ENCODE measurements at regions not wholly inside any gene's neighbourhood (a gene's known extent, or its start where the extent isn't known, plus 50 kb on each side); places are given as distances from the start of the nearest gene placed in this dataset.

- 88% methylated on average over 1 of the region's 3 CpGs for WGBS (ENCODE audit: insufficient coverage)
- H3K27ac ChIP-seq (ENCODE audit: low read depth in 1 of 2, low read length in 2 of 2) = no peak overlapping the region
- H3K4me1 Mint-ChIP-seq = no peaks in the 10 kb centered on the region
These were observed 52.8 kb upstream of the XPA start for GRCh38 chr9:97749928-97750327.

GRCh38 chr9:97751531-97751930 is 54.4 kb upstream of the XPA start:
- peaks cover 0 to 4% (median 0%) of the 10 kb centered on the region in 7 donors for H3K9me3 Mint-ChIP-seq

More at GRCh38 chr9:97749928-97750327, 52.8 kb upstream of the XPA start:
- Histone ChIP-seq H3K4me2 (replicated peaks; ENCODE audit: extremely low read depth, low read length, poor library complexity, severe bottlenecking) (no peak overlapping the region), H3K9ac (ENCODE audit: insufficient read depth, low read length, poor library complexity, severe bottlenecking) (no peak overlapping the region), H3K4me1 (ENCODE audit: control insufficient read depth in 1 of 2, insufficient read depth in 2 of 2, low read length in 2 of 2) (no peaks in the 10 kb centered on the region), H3K4me3 (replicated peaks in 1 of 3; ENCODE audit: low read depth in 2 of 3, low read length in 3 of 3) (no peak overlapping the region), H2AFZ (ENCODE audit: insufficient read depth, low read depth, low read length, poor library complexity, severe bottlenecking) (no peak overlapping the region), H3K27me3 (ENCODE audit: control insufficient read depth in 2 of 2, insufficient read depth in 2 of 2, low read length in 2 of 2) (peaks cover 3 to 12% of the 10 kb centered on the region in 2 donors), H3K79me2 (ENCODE audit: insufficient read depth, low read length) (no peaks in the 10 kb centered on the region), H3K36me3 (replicated peaks in 1 of 2; ENCODE audit: control insufficient read depth in 1 of 2, insufficient read depth in 2 of 2, low read length in 2 of 2) (no peaks in the 10 kb centered on the region), H3K9me3 (replicated peaks in 1 of 2; ENCODE audit: control insufficient read depth in 1 of 2, insufficient read depth in 1 of 2, low read length in 2 of 2) (no peaks in the 10 kb centered on the region), H4K20me1 (ENCODE audit: insufficient read depth, low read length) (no peaks in the 10 kb centered on the region)
- no peak for DNase-seq
- H3K27me3 Mint-ChIP-seq (ENCODE audit: low read depth in 3 of 3) = peaks cover 12 to 15% (median 14%) of the 10 kb centered on the region in 3 donors
- H3K9me3 Mint-ChIP-seq = peaks cover 0 to 5% (median 0%) of the 10 kb centered on the region in 7 donors
- intact Hi-C loops (cut with micrococcal nuclease) = no loop called here
- H3K27ac Mint-ChIP-seq = no peak overlapping the region
- no peaks in the 10 kb centered on the region for H3K36me3 Mint-ChIP-seq
- TF ChIP-seq CTCF (IDR thresholded peaks at IDR 0.05) = no peak
- no peak overlapping the region for H3K4me3 Mint-ChIP-seq

More at GRCh38 chr9:97751531-97751930, 54.4 kb upstream of the XPA start:
- H4K20me1 ChIP-seq (ENCODE audit: insufficient read depth, low read length) = no peaks in the 10 kb centered on the region
- no peak for TF ChIP-seq CTCF (IDR thresholded peaks at IDR 0.05)
- Mint-ChIP-seq H3K36me3 (no peaks in the 10 kb centered on the region), H3K27me3 (ENCODE audit: low read depth in 3 of 3) (peaks cover 7 to 13% (median 8%) of the 10 kb centered on the region in 3 donors), H3K4me3 (no peak overlapping the region), H3K27ac (no peak overlapping the region), H3K4me1 (no peaks in the 10 kb centered on the region)
- no peak overlapping the region for H3K27ac ChIP-seq (ENCODE audit: low read depth in 1 of 2, low read length in 2 of 2)
- H3K9me3 ChIP-seq (replicated peaks in 1 of 2; ENCODE audit: control insufficient read depth in 1 of 2, insufficient read depth in 1 of 2, low read length in 2 of 2) = no peaks in the 10 kb centered on the region
- H3K36me3 ChIP-seq (replicated peaks in 1 of 2; ENCODE audit: control insufficient read depth in 1 of 2, insufficient read depth in 2 of 2, low read length in 2 of 2) = no peaks in the 10 kb centered on the region
- no peak for DNase-seq
- peaks cover 0 to 3% of the 10 kb centered on the region in 2 donors for H3K27me3 ChIP-seq (ENCODE audit: control insufficient read depth in 2 of 2, insufficient read depth in 2 of 2, low read length in 2 of 2)
- no peak overlapping the region for H3K9ac ChIP-seq (ENCODE audit: insufficient read depth, low read length, poor library complexity, severe bottlenecking)
- no peak overlapping the region for H3K4me3 ChIP-seq (replicated peaks in 1 of 3; ENCODE audit: low read depth in 2 of 3, low read length in 3 of 3)
- no peak overlapping the region for H2AFZ ChIP-seq (ENCODE audit: insufficient read depth, low read depth, low read length, poor library complexity, severe bottlenecking)
- intact Hi-C loops (cut with micrococcal nuclease) = no loop called here
- no peaks in the 10 kb centered on the region for H3K4me1 ChIP-seq (ENCODE audit: control insufficient read depth in 1 of 2, insufficient read depth in 2 of 2, low read length in 2 of 2)
- H3K79me2 ChIP-seq (ENCODE audit: insufficient read depth, low read length) = no peaks in the 10 kb centered on the region
- H3K4me2 ChIP-seq (replicated peaks; ENCODE audit: extremely low read depth, low read length, poor library complexity, severe bottlenecking) = no peak overlapping the region
